CD14-positive monocyte (primary cell): ENCODE measurements at regions not wholly inside any gene's neighbourhood (a gene's known extent, or its start where the extent isn't known, plus 50 kb on each side); places are given as distances from the start of the nearest gene placed in this dataset.
"Not testable (repeated sequence)": the region's sequence is repeated elsewhere in the genome, so short reads cannot be mapped to it uniquely, and the experiment has no call there.

ENCODE experiments used
- DNase-seq, 3 donors: peaks; one replicate each; pipeline ENCODE4 v3.0.0-alpha.2; 2011 to 2022
- H2AFZ ChIP-seq: 2 replicates; pipeline ENCODE4 v1.6.0; 2012; ENCODE audit warnings: mild to moderate bottlenecking, low read depth, low read length, inconsistent platforms; ENCODE audit not compliant: insufficient read depth, poor library complexity, severe bottlenecking
- H3K27ac ChIP-seq, 2 donors: 1 replicate in 1 of 2; 2 replicates in 1 of 2; pipeline ENCODE4 v1.5.1; 2012 to 2013; ENCODE audit warnings: low read length in 2 of 2, control low read depth in 1 of 2, inconsistent platforms in 1 of 2, low read depth in 1 of 2, mild to moderate bottlenecking in 1 of 2
- H3K27me3 ChIP-seq, 2 donors: one replicate each; pipeline versions ENCODE4 v1.6.0 to v1.6.1; 2011 to 2013; ENCODE audit warnings: low read length in 2 of 2; ENCODE audit not compliant: control insufficient read depth in 2 of 2, insufficient read depth in 2 of 2
- H3K36me3 ChIP-seq, 2 donors: replicated peaks in 1 of 2; 1 replicate in 1 of 2; 2 replicates in 1 of 2; pipeline versions ENCODE4 v1.5.1 to v1.6.1; 2012 to 2013; ENCODE audit warnings: low read length in 2 of 2, control low read depth in 1 of 2, inconsistent platforms in 1 of 2, mild to moderate bottlenecking in 1 of 2; ENCODE audit not compliant: insufficient read depth in 2 of 2, control insufficient read depth in 1 of 2
- H3K4me1 ChIP-seq, 2 donors: 1 replicate in 1 of 2; 2 replicates in 1 of 2; pipeline versions ENCODE4 v1.5.1 to v1.6.1; 2012 to 2013; ENCODE audit warnings: low read length in 2 of 2, control low read depth in 1 of 2, inconsistent platforms in 1 of 2, mild to moderate bottlenecking in 1 of 2, moderate library complexity in 1 of 2; ENCODE audit not compliant: insufficient read depth in 2 of 2, control insufficient read depth in 1 of 2
- H3K4me2 ChIP-seq: replicated peaks from 2 replicates; pipeline ENCODE3; 2012; ENCODE audit warnings: low read length, moderate library complexity, mild to moderate bottlenecking; ENCODE audit not compliant: poor library complexity, severe bottlenecking; ENCODE audit errors: extremely low read depth
- H3K4me3 ChIP-seq, 3 experiments: fragments of 200-600 bp in 1 of 3; sonication (generic) in 1 of 3; replicated peaks in 1 of 3; 1 replicate in 2 of 3; 2 replicates in 1 of 3; pipeline ENCODE4 v1.5.1; 2011 to 2013; ENCODE audit warnings: low read length in 3 of 3, mild to moderate bottlenecking in 3 of 3, control low read depth in 2 of 3, low read depth in 2 of 3, inconsistent platforms in 1 of 3, moderate library complexity in 1 of 3
- H3K79me2 ChIP-seq: 2 replicates; pipeline ENCODE4 v1.6.0; 2012; ENCODE audit warnings: mild to moderate bottlenecking, control low read depth, inconsistent platforms, low read length, moderate library complexity; ENCODE audit not compliant: insufficient read depth
- H3K9ac ChIP-seq: 2 replicates; pipeline ENCODE4 v1.6.0; 2017; ENCODE audit warnings: low read length, mild to moderate bottlenecking; ENCODE audit not compliant: insufficient read depth, poor library complexity, severe bottlenecking
- H3K9me3 ChIP-seq, 2 donors: replicated peaks in 1 of 2; 1 replicate in 1 of 2; 2 replicates in 1 of 2; pipeline versions ENCODE4 v1.5.1 to v1.6.1; 2012 to 2013; ENCODE audit warnings: low read length in 2 of 2, control low read depth in 1 of 2; ENCODE audit not compliant: control insufficient read depth in 1 of 2, insufficient read depth in 1 of 2
- H4K20me1 ChIP-seq: 2 replicates; pipeline ENCODE4 v1.6.0; 2012; ENCODE audit warnings: mild to moderate bottlenecking, low read length, control low read depth, moderate library complexity; ENCODE audit not compliant: insufficient read depth
- H3K27ac Mint-ChIP-seq, 7 donors: one replicate each; pipeline ENCODE4 v1.8.0; 2020; ENCODE audit warnings: mild to moderate bottlenecking in 7 of 7, mixed read lengths in 7 of 7, moderate library complexity in 6 of 7, inconsistent platforms in 2 of 7
- H3K27me3 Mint-ChIP-seq, 3 donors: one replicate each; pipeline ENCODE4 v1.8.0; 2021 to 2022; ENCODE audit warnings: low read depth in 3 of 3, mild to moderate bottlenecking in 3 of 3, mixed read lengths in 3 of 3, moderate library complexity in 3 of 3, inconsistent platforms in 1 of 3
- H3K36me3 Mint-ChIP-seq, 2 donors: one replicate each; pipeline ENCODE4 v1.8.0; 2020; ENCODE audit warnings: mixed read lengths in 2 of 2, inconsistent platforms in 1 of 2, mild to moderate bottlenecking in 1 of 2
- H3K4me1 Mint-ChIP-seq: one replicate; pipeline ENCODE4 v1.8.0; 2020; ENCODE audit warnings: mild to moderate bottlenecking, mixed read lengths
- H3K4me3 Mint-ChIP-seq, 2 donors: one replicate each; pipeline ENCODE4 v1.8.0; 2020; ENCODE audit warnings: mild to moderate bottlenecking in 2 of 2, mixed read lengths in 2 of 2, moderate library complexity in 1 of 2
- H3K9me3 Mint-ChIP-seq, 7 donors: one replicate each; pipeline ENCODE4 v1.8.0; 2020 to 2022; ENCODE audit warnings: mixed read lengths in 7 of 7, mild to moderate bottlenecking in 6 of 7, moderate library complexity in 6 of 7, inconsistent platforms in 2 of 7
- CTCF ChIP-seq: fragments of 200-600 bp; IDR thresholded peaks from one replicate; pipeline ENCODE4 v1.8.0; 2022; ENCODE audit warnings: antibody characterized with exemption, mild to moderate bottlenecking
- WGBS: methylation state at CpG from one replicate; pipeline ENCODE4 v1.1.5; 2013; ENCODE audit warnings: missing lambda C conversion rate; ENCODE audit not compliant: insufficient coverage; 5-methylcytosine and 5-hydroxymethylcytosine counted together
- intact Hi-C, 2 donors: fragments of 100-400 bp; cut with micrococcal nuclease; formaldehyde crosslinking; loops; one replicate each; pipeline versions ENCODE4 v1.15.0 to v1.15.1; 2023

DNA sequence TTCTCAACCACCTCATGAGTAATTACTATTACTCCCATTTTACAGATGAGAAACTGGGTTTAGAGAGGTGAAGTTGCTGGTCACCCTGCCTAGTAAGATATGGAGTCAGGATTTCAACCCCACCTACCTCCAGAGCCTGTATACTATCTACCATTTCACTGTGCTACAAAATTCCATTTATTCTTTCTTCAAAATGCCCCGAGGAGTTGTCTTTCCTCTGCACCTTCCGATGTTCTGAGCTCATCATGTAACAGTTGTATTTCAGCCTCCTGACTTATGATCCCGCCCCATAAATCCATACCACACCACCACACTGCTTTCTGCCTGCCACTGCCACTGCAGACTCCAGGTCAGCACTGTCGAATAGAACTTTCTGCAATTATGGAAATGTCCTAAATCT lies 71.3 kb upstream of the SLC25A36 start:
- intact Hi-C loops = no loop called here
- no peaks in the 10 kb centered on the region for H3K4me1 ChIP-seq
- H3K27ac Mint-ChIP-seq = no peak overlapping the region
- H3K27me3 Mint-ChIP-seq = peaks cover 1 to 3% (median 2%) of the 10 kb centered on the region in 3 donors
- H2AFZ ChIP-seq = no peak overlapping the region
- H4K20me1 ChIP-seq = no peaks in the 10 kb centered on the region
- no peaks in the 10 kb centered on the region for H3K36me3 ChIP-seq
- DNase-seq = no peak
- H3K4me3 ChIP-seq = no peak overlapping the region
- TF ChIP-seq CTCF = no peak
- peaks cover 0 to 15% (median 10%) of the 10 kb centered on the region in 7 donors for H3K9me3 Mint-ChIP-seq
- H3K27me3 ChIP-seq = no peaks in the 10 kb centered on the region
- no peaks in the 10 kb centered on the region for H3K79me2 ChIP-seq
- no peak overlapping the region for H3K27ac ChIP-seq
- H3K9me3 ChIP-seq = peaks cover 3 to 6% of the 10 kb centered on the region in 2 donors
- H3K36me3 Mint-ChIP-seq = no peaks in the 10 kb centered on the region
- no peaks in the 10 kb centered on the region for H3K4me1 Mint-ChIP-seq
- no peak overlapping the region for H3K9ac ChIP-seq
- WGBS = 96% methylated on average over 4 of the region's 4 CpGs
- H3K4me2 ChIP-seq = no peak overlapping the region
- no peak overlapping the region for H3K4me3 Mint-ChIP-seq

DNA sequence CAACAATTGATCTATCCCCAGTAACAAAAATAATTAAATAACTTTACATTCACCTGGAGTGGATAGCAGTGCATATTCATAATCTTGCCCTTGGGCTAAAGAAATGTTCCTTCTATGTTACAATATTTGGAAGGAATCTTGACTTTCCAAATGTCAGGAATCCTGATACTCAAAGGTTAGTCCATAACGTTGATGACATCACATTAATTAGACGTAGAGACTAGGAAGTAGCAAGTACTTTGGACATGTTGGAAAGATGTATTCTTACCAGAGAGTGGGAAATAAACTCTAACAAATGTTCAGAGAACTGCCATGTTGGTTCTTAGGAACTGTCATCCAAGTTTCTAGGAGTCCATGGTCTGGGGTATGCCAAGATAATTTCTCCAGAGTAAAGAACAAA lies 70.6 kb upstream of the SLC25A36 start:
- Histone ChIP-seq H4K20me1 (no peaks in the 10 kb centered on the region), H2AFZ (no peak overlapping the region), H3K79me2 (no peaks in the 10 kb centered on the region), H3K9ac (no peak overlapping the region), H3K4me2 (no peak overlapping the region), H3K27me3 (no peaks in the 10 kb centered on the region), H3K27ac (no peak overlapping the region), H3K4me3 (no peak overlapping the region), H3K4me1 (no peaks in the 10 kb centered on the region), H3K36me3 (no peaks in the 10 kb centered on the region), H3K9me3 (peaks cover 3 to 6% of the 10 kb centered on the region in 2 donors)
- peaks cover 1 to 3% (median 2%) of the 10 kb centered on the region in 3 donors for H3K27me3 Mint-ChIP-seq
- WGBS = no CpG with 5 or more reads among the region's 2 CpGs
- no peak overlapping the region for H3K27ac Mint-ChIP-seq
- H3K9me3 Mint-ChIP-seq = peaks cover 0 to 18% (median 10%) of the 10 kb centered on the region in 7 donors
- H3K36me3 Mint-ChIP-seq = no peaks in the 10 kb centered on the region
- intact Hi-C loops = no loop called here
- no peak for TF ChIP-seq CTCF
- no peaks in the 10 kb centered on the region for H3K4me1 Mint-ChIP-seq
- no peak for DNase-seq
- no peak overlapping the region for H3K4me3 Mint-ChIP-seq

DNA sequence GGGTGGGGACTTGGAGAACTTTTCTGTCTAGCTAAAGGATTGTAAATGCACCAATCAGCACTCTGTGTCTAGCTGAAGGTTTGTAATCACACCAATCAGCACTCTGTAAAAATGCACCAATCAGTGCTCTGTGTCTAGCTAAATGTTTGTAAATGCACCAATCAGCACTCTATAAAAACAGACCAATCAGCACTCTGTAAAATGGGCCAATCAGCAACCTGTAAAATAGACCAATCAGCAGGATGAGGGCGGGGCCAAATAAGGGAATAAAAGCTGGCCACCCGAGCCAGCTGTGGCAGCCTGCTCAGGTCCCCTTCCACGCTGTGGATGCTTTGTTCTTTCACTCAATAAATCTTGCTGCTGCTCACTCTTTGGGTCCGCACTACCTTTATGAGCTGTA lies 69.5 kb upstream of the SLC25A36 start:
- H3K9me3 ChIP-seq, H3K27me3 Mint-ChIP-seq, H3K4me3 ChIP-seq, H3K9ac ChIP-seq, H3K27me3 ChIP-seq, H3K4me3 Mint-ChIP-seq, H3K79me2 ChIP-seq, intact Hi-C loops, H3K27ac ChIP-seq, H3K36me3 Mint-ChIP-seq, DNase-seq, H3K27ac Mint-ChIP-seq, H4K20me1 ChIP-seq, H3K36me3 ChIP-seq, H3K4me2 ChIP-seq, H3K4me1 Mint-ChIP-seq, H3K4me1 ChIP-seq, H2AFZ ChIP-seq: not testable (repeated sequence)
- peaks cover 0 to 18% (median 12%) of the 10 kb centered on the region in 7 donors for H3K9me3 Mint-ChIP-seq
- 67% methylated on average over 4 of the region's 4 CpGs for WGBS
